HUES64 (cell line): ENCODE measurements at regions not wholly inside any gene's neighbourhood (a gene's known extent, or its start where the extent isn't known, plus 50 kb on each side); places are given as distances from the start of the nearest gene placed in this dataset.
"Not testable (repeated sequence)": the region's sequence is repeated elsewhere in the genome, so short reads cannot be mapped to it uniquely, and the experiment has no call there.

Source experiments
- H3K27ac ChIP-seq: 2 replicates; pipeline ENCODE4 v1.7.0; 2013; ENCODE audit warnings: low read depth, low read length, inconsistent platforms
- H3K27me3 ChIP-seq: 2 replicates; pipeline ENCODE4 v1.6.1; 2013; ENCODE audit warnings: mild to moderate bottlenecking, low read length; ENCODE audit not compliant: insufficient read depth
- H3K36me3 ChIP-seq: 2 replicates; pipeline ENCODE4 v1.6.1; 2013; ENCODE audit warnings: mild to moderate bottlenecking, low read length; ENCODE audit not compliant: insufficient read depth
- H3K4me1 ChIP-seq: 2 replicates; pipeline ENCODE4 v1.6.1; 2013; ENCODE audit warnings: mild to moderate bottlenecking, low read length, moderate library complexity; ENCODE audit not compliant: insufficient read depth
- H3K4me3 ChIP-seq: 2 replicates; pipeline ENCODE4 v1.5.1; 2013; ENCODE audit warnings: mild to moderate bottlenecking, low read length, moderate library complexity
- H3K9ac ChIP-seq: 2 replicates; pipeline ENCODE4 v1.6.1; 2013; ENCODE audit warnings: mild to moderate bottlenecking, low read depth, low read length
- H3K9me3 ChIP-seq: 2 replicates; pipeline ENCODE4 v1.6.1; 2013; ENCODE audit warnings: low read depth, low read length; ENCODE audit not compliant: insufficient read depth
- WGBS: fragments of 150-250, 120-280 bp; methylation state at CpG from one replicate; pipeline ENCODE4 v1.1.7; 2013; ENCODE audit warnings: missing lambda C conversion rate; 5-methylcytosine and 5-hydroxymethylcytosine counted together

- Histone ChIP-seq H3K4me3 (no peak overlapping the region), H3K9me3 (no peaks in the 10 kb centered on the region), H3K36me3 (no peaks in the 10 kb centered on the region), H3K27me3 (no peaks in the 10 kb centered on the region), H3K9ac (no peak overlapping the region), H3K27ac (no peak overlapping the region), H3K4me1 (no peaks in the 10 kb centered on the region)
- WGBS: 69% methylated on average over 2 of the region's 2 CpGs
These were observed 638.8 kb upstream of the NOVA1 start for GRCh38 chr14:27236601-27237000.

- H3K4me3 ChIP-seq: no peak overlapping the region
- no peak overlapping the region for H3K27ac ChIP-seq
- no peak overlapping the region for H3K9ac ChIP-seq
- no peaks in the 10 kb centered on the region for H3K4me1 ChIP-seq
- H3K36me3 ChIP-seq: no peaks in the 10 kb centered on the region
- no peaks in the 10 kb centered on the region for H3K27me3 ChIP-seq
- WGBS: 92% methylated on average over 3 of the region's 3 CpGs
- no peaks in the 10 kb centered on the region for H3K9me3 ChIP-seq
These were observed 645.0 kb upstream of the NOVA1 start for GRCh38 chr14:27242874-27243273.

GRCh38 chr14:27243365-27243764 lies 645.5 kb upstream of the NOVA1 start:
- no peak overlapping the region for H3K4me3 ChIP-seq
- H3K27me3 ChIP-seq: no peaks in the 10 kb centered on the region
- no peaks in the 10 kb centered on the region for H3K4me1 ChIP-seq
- no peaks in the 10 kb centered on the region for H3K9me3 ChIP-seq
- no peak overlapping the region for H3K9ac ChIP-seq
- no peaks in the 10 kb centered on the region for H3K36me3 ChIP-seq
- WGBS: 100% methylated on average over 1 of the region's 2 CpGs
- no peak overlapping the region for H3K27ac ChIP-seq

- Histone ChIP-seq H3K9me3 (no peaks in the 10 kb centered on the region), H3K9ac (no peak overlapping the region), H3K4me1 (no peaks in the 10 kb centered on the region), H3K36me3 (no peaks in the 10 kb centered on the region), H3K27ac (no peak overlapping the region), H3K27me3 (no peaks in the 10 kb centered on the region), H3K4me3 (no peak overlapping the region)
- WGBS: 95% methylated on average over 6 of the region's 6 CpGs
These were observed 648.1 kb upstream of the NOVA1 start for GRCh38 chr14:27245947-27246346.

- H3K4me1 ChIP-seq: 0 out of 2 replicates have a peak, but pooled peaks cover 6% of the 10 kb centered on the region
- H3K36me3 ChIP-seq: no peaks in the 10 kb centered on the region
- no peaks in the 10 kb centered on the region for H3K9me3 ChIP-seq
- H3K27me3 ChIP-seq: no peaks in the 10 kb centered on the region; the same call in 1 of the 2 replicates
- no peak overlapping the region for H3K9ac ChIP-seq
- no peak overlapping the region for H3K4me3 ChIP-seq
- H3K27ac ChIP-seq: no peak overlapping the region
- 87% methylated on average over 4 of the region's 4 CpGs for WGBS
These were observed 656.1 kb upstream of the NOVA1 start for GRCh38 chr14:27253966-27254365.

GRCh38 chr14:27256805-27257204 lies 659.0 kb upstream of the NOVA1 start:
- Histone ChIP-seq H3K4me3 (no peak overlapping the region), H3K36me3 (no peaks in the 10 kb centered on the region), H3K27me3 (no peaks in the 10 kb centered on the region; the same call in 1 of the 2 replicates), H3K4me1 (0 out of 2 replicates have a peak, but pooled peaks cover 6% of the 10 kb centered on the region), H3K9me3 (no peaks in the 10 kb centered on the region), H3K27ac (no peak overlapping the region), H3K9ac (no peak overlapping the region)
- WGBS: no CpG with 5 or more reads among the region's 3 CpGs

GRCh38 chr14:27267876-27268275 lies 670.0 kb upstream of the NOVA1 start:
- Histone ChIP-seq H3K9me3 (no peaks in the 10 kb centered on the region), H3K4me1 (no peaks in the 10 kb centered on the region), H3K9ac (no peak overlapping the region), H3K27ac (no peak overlapping the region), H3K4me3 (no peak overlapping the region), H3K36me3 (no peaks in the 10 kb centered on the region), H3K27me3 (no peaks in the 10 kb centered on the region)
- WGBS: 100% methylated on average over 1 of the region's 1 CpG

- Histone ChIP-seq H3K4me1 (no peaks in the 10 kb centered on the region), H3K9me3 (no peaks in the 10 kb centered on the region), H3K4me3 (no peak overlapping the region), H3K27me3 (no peaks in the 10 kb centered on the region), H3K36me3 (no peaks in the 10 kb centered on the region), H3K27ac (no peak overlapping the region), H3K9ac (no peak overlapping the region)
- 92% methylated on average over 6 of the region's 6 CpGs for WGBS
These were observed 672.9 kb upstream of the NOVA1 start for GRCh38 chr14:27270716-27271115.

GRCh38 chr14:27278341-27278740 lies 680.5 kb upstream of the NOVA1 start:
- H3K27me3 ChIP-seq: no peaks in the 10 kb centered on the region
- no peaks in the 10 kb centered on the region for H3K4me1 ChIP-seq
- no peak overlapping the region for H3K4me3 ChIP-seq

GRCh38 chr14:27305441-27305945 lies 707.7 kb upstream of the NOVA1 start:
- no peaks in the 10 kb centered on the region for H3K4me1 ChIP-seq
- H3K27me3 ChIP-seq: no peaks in the 10 kb centered on the region
- no peak overlapping the region for H3K9ac ChIP-seq
- H3K27ac ChIP-seq: no peak overlapping the region
- no peak overlapping the region for H3K4me3 ChIP-seq
- no peaks in the 10 kb centered on the region; the same call in 1 of the 2 replicates for H3K36me3 ChIP-seq
- H3K9me3 ChIP-seq: peaks cover 25% of the 10 kb centered on the region

More at GRCh38 chr14:27278341-27278740, 680.5 kb upstream of the NOVA1 start:
- no peak overlapping the region for H3K27ac ChIP-seq
- 84% methylated on average over 2 of the region's 2 CpGs for WGBS
- H3K9ac ChIP-seq: no peak overlapping the region
- H3K36me3 ChIP-seq: no peaks in the 10 kb centered on the region
- H3K9me3 ChIP-seq: peaks cover 6% of the 10 kb centered on the region; the same call in 1 of the 2 replicates

GRCh38 chr14:27312730-27313129 lies 714.9 kb upstream of the NOVA1 start:
- not testable (repeated sequence) for H3K27ac ChIP-seq, H3K4me1 ChIP-seq
- WGBS: 97% methylated on average over 7 of the region's 7 CpGs

GRCh38 chr14:27314231-27314630 lies 716.4 kb upstream of the NOVA1 start:
- peaks cover 12% of the 10 kb centered on the region for H3K9me3 ChIP-seq
- no peak overlapping the region for H3K27ac ChIP-seq
- H3K4me1 ChIP-seq: no peaks in the 10 kb centered on the region
- no peak overlapping the region for H3K9ac ChIP-seq
- no peaks in the 10 kb centered on the region; the same call in 1 of the 2 replicates for H3K36me3 ChIP-seq
- H3K4me3 ChIP-seq: no peak overlapping the region
- no peaks in the 10 kb centered on the region for H3K27me3 ChIP-seq

More at GRCh38 chr14:27312730-27313129, 714.9 kb upstream of the NOVA1 start:
- not testable (repeated sequence) for H3K36me3 ChIP-seq, H3K27me3 ChIP-seq, H3K9ac ChIP-seq, H3K4me3 ChIP-seq
- peaks cover 27% of the 10 kb centered on the region for H3K9me3 ChIP-seq
